HCT116 (cell line): ENCODE measurements at regions not wholly inside any gene's neighbourhood (a gene's known extent, or its start where the extent isn't known, plus 50 kb on each side); places are given as distances from the start of the nearest gene placed in this dataset.

Source experiments
- EZH2 ChIP-seq: fragments of 200-600 bp; sonication (generic); IDR thresholded peaks from 2 replicates; pipeline ENCODE4 v1.6.1; 2017; ENCODE audit warnings: antibody characterized with exemption, mixed run types
- POLR2A ChIP-seq: IDR thresholded peaks from 2 replicates; pipeline ENCODE4 v1.7.0; 2011; ENCODE audit warnings: borderline replicate concordance; ENCODE audit not compliant: insufficient read depth, insufficient read length; ENCODE audit errors: extremely low read depth
- POLR2AphosphoS5 ChIP-seq: IDR thresholded peaks from 2 replicates; pipeline ENCODE4 v1.6.1; 2011; ENCODE audit warnings: mild to moderate bottlenecking, low read depth, low read length, moderate library complexity
- TCF7L2 ChIP-seq: IDR thresholded peaks from 2 replicates; pipeline ENCODE4 v1.7.0; 2011; ENCODE audit warnings: borderline replicate concordance, inconsistent platforms; ENCODE audit not compliant: insufficient read depth, insufficient read length; ENCODE audit errors: extremely low read depth
- YY1 ChIP-seq: IDR thresholded peaks from 2 replicates; pipeline ENCODE4 v1.6.1; 2011; ENCODE audit warnings: low read length, low read depth, moderate library complexity, mild to moderate bottlenecking; ENCODE audit not compliant: insufficient replicate concordance; ENCODE audit errors: extremely low read depth
- TF ChIP-seq, protein P1 (sequence below), 3 experiments: fragments of 200-600 bp in 1 of 3; sonication (generic) in 1 of 3; IDR thresholded peaks in 2 of 3; conservative IDR thresholded peaks in 1 of 3; 2 replicates each; pipeline ENCODE4 v1.5.1; 2012 to 2017; ENCODE audit warnings: low read depth in 2 of 3, low read length in 2 of 3, antibody characterized with exemption in 1 of 3, borderline replicate concordance in 1 of 3, control low read depth in 1 of 3, mild to moderate bottlenecking in 1 of 3, mixed read lengths in 1 of 3, mixed run types in 1 of 3, moderate library complexity in 1 of 3; ENCODE audit not compliant: insufficient read depth in 1 of 3
- TF ChIP-seq, protein P2 (sequence below): IDR thresholded peaks from 2 replicates; pipeline ENCODE4 v1.6.1; 2012; ENCODE audit warnings: low read depth

DNA sequence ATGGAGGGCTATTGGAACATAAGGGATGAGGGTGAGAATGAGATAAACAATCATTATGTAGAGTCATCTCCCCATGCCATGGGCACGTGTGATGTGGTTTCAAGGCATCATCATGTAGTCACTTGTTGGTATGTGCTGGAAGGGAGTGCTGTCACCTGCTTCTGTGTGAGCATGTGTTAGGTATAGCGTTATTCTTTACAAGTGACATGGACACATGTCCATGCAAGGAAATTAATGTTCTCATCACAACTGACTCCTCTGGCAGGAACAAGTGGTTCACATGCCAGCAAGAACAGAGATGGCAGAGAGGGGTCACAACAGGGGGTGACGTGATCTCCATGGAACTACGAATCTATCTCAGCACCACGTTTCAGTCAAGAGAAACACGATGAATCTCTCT, 815.8 kb downstream of the BCL11B start:
- TF ChIP-seq, protein P1, sequence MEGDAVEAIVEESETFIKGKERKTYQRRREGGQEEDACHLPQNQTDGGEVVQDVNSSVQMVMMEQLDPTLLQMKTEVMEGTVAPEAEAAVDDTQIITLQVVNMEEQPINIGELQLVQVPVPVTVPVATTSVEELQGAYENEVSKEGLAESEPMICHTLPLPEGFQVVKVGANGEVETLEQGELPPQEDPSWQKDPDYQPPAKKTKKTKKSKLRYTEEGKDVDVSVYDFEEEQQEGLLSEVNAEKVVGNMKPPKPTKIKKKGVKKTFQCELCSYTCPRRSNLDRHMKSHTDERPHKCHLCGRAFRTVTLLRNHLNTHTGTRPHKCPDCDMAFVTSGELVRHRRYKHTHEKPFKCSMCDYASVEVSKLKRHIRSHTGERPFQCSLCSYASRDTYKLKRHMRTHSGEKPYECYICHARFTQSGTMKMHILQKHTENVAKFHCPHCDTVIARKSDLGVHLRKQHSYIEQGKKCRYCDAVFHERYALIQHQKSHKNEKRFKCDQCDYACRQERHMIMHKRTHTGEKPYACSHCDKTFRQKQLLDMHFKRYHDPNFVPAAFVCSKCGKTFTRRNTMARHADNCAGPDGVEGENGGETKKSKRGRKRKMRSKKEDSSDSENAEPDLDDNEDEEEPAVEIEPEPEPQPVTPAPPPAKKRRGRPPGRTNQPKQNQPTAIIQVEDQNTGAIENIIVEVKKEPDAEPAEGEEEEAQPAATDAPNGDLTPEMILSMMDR (IDR thresholded peaks at IDR 0.05 in 2 of 3, conservative IDR thresholded peaks at IDR 0.05 in 1 of 3; ENCODE audit: borderline replicate concordance in 1 of 3, insufficient read depth in 1 of 3, low read depth in 2 of 3, low read length in 2 of 3): no peak
- TF ChIP-seq POLR2A (no peak), YY1 (no peak), TCF7L2 (no peak), EZH2 (no peak), POLR2AphosphoS5 (no peak)
- TF ChIP-seq, protein P2, sequence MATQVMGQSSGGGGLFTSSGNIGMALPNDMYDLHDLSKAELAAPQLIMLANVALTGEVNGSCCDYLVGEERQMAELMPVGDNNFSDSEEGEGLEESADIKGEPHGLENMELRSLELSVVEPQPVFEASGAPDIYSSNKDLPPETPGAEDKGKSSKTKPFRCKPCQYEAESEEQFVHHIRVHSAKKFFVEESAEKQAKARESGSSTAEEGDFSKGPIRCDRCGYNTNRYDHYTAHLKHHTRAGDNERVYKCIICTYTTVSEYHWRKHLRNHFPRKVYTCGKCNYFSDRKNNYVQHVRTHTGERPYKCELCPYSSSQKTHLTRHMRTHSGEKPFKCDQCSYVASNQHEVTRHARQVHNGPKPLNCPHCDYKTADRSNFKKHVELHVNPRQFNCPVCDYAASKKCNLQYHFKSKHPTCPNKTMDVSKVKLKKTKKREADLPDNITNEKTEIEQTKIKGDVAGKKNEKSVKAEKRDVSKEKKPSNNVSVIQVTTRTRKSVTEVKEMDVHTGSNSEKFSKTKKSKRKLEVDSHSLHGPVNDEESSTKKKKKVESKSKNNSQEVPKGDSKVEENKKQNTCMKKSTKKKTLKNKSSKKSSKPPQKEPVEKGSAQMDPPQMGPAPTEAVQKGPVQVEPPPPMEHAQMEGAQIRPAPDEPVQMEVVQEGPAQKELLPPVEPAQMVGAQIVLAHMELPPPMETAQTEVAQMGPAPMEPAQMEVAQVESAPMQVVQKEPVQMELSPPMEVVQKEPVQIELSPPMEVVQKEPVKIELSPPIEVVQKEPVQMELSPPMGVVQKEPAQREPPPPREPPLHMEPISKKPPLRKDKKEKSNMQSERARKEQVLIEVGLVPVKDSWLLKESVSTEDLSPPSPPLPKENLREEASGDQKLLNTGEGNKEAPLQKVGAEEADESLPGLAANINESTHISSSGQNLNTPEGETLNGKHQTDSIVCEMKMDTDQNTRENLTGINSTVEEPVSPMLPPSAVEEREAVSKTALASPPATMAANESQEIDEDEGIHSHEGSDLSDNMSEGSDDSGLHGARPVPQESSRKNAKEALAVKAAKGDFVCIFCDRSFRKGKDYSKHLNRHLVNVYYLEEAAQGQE: no peak
